HG03025 (cell line): ENCODE measurements at regions not wholly inside any gene's neighbourhood (a gene's known extent, or its start where the extent isn't known, plus 50 kb on each side); places are given as distances from the start of the nearest gene placed in this dataset.

Experiments used
- ATAC-seq: cut with Tn5 transposase; IDR thresholded peaks from one replicate; pipeline ENCODE4 v1.9.1; 2021; ENCODE audit warnings: mild to moderate bottlenecking, moderate library complexity; ENCODE audit not compliant: unreplicated experiment, low FRiP score

DNA sequence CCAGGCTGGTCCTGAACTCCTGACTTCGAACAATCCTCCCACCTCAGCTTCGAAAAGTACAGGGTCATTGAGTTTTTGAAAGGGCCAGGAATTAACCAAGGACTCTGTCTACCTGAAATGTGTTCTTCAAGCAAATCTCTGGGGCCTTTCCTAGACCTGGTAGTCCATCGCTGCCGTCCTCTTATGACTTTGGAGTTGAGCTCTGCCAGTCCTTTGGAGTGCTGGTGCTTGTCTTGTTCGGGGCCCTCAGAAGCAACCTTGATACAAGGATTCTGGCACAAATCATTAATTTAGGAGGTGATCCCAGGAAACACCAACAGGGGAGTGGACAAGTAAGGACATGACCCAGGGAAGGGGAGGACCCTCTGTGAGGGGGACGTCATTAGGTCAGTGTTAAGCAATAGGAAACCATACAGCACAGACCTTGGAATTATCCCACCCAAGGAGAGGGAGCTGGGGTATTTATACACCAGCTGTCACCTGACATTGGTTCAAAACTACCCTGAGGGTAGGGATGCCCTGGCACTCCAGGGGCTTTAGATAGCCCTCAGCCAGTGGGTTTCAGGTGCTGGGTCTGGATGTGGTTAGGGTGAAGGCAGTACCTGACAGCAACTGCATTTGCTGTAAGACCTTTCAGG is 187.2 kb downstream of the FOXL1 start:
- no peak for ATAC-seq

DNA sequence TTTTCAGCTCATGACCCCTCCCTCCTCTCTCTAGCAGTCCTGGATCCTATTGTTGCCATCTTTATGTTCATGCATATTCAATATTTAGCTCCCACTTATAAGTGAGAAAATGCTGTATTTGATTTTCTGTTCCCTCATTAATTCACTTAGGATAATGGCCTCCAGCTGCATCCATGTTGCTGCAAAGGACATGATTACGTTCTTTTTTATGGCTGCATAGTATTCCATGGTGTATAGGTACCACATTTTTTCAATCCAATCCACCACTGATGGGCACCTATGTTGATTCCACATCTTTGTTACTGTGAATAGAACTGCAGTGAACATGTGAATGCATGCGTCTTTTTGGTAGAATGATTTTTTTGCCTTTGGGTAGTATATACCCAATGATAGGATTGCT is 188.4 kb downstream of the FOXL1 start:
- no peak for ATAC-seq

DNA sequence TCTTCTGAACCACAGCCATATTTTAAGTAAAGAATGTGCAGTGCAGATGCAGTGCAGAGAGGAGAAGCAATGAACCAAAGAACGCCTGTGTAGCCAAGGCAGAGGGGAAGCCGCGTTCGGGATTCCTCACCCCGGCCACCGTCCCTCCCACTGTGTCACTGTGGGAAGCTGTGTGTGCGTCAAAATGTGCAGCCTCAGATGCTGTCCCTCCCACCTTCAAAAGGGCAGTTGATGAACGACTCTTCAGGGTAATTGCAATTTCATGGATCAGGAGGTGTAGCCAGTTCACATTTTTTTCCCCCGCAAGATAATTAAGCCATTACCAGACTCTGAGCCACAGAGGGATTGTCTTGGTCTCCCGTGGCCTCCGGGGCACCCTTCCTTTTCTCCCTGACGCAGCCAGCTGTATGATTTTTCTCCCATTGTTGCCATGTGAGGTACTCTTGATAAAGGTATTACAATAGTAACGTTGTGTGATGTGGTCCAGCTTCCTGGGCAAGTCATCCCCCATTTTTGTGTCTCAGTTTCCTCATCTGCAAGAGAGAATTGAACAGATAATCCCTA is 190.0 kb downstream of the FOXL1 start:
- ATAC-seq: no peak

DNA sequence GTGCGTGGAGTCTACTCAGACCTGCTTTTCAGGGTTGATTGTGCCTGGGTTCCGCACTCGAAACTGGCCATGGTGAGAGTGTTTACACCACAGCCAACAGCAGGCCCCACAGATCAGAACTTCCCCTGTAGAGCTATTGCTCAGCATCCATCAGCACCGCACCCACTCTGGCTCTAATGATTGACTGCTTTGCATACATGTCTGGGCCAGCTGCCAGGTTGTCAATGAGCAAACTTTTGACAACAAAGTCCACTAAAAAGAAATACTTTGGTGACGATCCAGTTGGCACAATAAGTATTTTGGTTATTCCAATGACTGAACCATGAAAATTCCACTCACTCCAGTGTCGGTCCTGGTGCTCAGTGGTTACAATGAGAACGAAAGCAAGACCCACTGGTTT is 190.7 kb downstream of the FOXL1 start:
- no peak for ATAC-seq

DNA sequence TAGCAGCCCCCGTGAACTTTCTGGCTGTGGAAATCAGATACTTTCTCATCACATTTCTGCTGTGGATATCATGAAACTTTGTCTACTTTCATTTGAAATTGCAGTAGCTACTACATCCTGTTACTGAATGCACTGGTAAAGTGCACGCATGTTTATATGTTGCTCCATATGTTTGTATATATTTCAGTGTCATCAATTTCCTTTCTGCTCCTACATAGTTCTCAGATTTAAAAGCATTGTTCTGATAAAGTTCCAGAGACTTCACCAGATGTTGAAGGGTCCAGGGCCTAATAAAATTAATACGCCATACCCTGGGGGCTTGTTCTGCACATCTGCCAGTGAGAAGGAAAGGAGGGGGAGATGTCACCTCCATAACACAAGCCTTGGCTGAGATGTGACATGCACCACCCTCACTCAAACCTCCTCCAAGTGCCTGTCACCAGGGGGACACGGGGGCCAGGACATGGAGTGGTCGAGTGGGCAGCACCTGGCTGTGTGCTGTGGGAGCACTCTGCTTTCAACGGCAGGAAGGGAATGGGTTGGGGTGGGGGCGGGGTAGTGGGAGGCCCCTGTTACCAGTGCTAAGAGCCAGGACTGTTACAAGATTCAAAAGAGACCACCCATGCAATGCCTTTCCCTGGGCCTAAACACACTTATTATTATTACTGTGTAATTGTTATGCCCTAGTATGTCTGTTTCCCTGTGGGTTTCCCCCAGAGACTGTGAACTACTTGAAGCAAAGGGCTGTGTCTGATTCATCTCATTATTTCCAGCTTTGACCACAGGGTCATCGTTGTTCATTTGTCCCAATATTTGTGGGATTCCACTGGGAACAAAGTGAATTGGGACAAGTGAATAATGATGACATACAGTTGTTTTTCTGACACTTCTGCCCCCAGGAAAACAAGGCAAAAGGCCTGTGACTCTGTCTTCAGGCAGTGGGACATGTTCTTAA is 193.4 kb downstream of the FOXL1 start:
- ATAC-seq: no peak

DNA sequence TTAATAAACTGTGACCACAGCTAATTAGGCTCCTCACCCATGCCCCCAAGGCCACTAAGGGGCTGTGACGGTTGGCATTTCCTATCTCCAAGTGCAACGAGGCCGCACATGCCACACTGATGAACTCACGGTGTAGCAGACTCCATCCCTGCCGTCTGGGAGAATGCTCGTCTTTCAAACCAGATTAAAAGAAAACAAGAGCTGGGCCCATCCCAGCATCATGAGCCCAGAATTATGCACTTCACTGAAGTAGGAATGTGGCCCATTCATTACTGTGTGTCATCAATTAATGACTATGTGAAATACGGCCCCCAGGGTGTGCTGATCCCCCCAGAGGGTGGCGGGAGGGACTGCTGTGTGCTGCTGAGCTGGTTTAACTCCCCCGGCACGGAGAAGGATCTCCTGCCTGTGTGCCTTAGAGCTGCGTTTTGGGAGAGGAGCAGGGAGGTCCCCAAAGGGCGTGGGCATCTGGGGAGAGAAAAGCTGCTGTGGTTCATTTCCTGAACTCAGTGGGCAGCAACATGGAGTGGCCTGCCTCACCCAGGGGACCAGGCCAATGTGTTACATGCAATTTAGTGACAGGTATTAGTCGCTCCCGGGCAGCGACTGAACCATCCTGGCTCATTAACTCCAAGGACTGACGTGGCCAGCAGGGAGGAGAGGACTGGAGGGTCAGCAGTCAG is 194.5 kb downstream of the FOXL1 start:
- no peak for ATAC-seq

DNA sequence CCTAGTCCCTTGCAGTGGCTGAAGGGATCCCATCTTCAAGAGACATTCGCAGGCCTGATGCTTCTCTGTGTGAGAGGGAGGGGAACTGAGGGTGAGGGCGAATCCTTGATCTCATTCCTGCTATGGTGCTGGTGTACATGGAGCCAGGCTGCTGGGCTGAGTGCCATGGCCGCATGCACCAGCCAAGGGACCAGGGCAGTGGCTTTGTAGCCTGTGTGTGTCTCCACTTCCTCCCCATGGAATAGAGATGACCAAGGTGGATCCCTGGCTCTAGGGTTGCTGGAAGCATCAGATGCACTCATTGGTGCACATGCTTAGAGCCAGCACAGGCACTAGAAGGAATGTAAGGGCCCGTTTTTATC is 195.0 kb downstream of the FOXL1 start:
- no peak for ATAC-seq

DNA sequence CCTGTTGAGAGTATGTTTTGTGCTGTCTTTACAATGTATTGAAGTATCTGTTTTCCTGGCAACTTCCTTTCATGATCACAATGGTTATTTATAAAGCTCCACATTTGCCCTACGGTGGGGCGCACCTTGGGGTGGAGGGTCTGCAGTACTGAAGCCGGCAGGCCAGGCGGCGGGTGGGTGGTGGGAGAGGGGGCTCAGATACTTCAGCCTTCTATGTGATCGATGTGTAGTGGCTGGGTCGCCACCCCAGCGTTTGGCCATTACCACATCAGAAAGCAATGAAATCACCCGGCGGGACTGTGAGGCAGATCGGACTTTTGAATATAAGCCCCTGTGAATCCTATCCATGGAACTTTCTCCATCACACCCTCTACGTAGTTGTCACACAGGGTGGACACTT is 196.6 kb downstream of the FOXL1 start:
- ATAC-seq: no peak

DNA sequence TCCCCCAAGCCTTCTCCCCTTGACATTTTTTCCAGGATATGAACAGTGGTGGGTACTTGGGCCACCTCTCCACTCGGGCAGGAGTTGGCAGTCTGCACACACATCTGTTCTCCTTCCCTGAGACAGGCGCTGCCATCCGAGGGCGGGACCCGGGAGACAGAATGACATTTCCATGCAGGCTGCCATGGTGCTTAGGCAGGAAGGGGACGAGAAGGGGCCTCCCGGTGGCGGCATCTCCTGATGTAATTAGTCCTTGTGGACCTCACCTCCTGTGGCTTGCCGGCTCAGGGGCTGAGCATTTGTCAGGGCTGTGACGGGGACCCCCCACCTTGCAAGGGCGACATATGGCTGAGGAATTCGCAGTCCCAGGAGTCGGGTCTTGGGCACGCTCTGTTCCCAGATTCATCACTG is 197.2 kb downstream of the FOXL1 start:
- ATAC-seq: no peak

DNA sequence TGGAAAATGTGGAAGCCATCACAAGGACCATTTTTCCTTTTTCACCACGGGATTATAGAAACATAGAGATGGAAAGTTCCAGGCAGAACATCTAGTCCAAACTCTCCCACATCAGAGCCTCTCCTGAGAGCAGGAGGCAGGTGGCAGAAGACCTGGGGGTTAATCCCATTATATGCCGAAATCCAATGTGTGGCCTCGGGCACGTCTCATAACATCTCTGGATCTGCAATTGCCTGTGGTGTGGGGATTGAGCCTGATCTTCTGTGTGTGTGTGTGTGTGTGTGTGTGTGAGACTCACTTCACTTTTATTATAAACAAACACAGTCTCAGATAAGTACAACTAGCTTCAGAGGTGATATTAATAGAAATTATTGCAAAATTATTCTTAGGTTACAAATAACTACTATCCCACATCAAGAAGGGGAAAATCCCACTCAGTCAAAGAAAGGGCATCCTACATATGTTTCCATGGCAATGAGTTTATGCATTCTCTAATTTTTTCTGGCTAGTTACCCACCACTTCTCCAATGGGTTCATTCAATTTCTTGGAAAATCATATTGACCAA is 199.1 kb downstream of the FOXL1 start:
- ATAC-seq: no peak

DNA sequence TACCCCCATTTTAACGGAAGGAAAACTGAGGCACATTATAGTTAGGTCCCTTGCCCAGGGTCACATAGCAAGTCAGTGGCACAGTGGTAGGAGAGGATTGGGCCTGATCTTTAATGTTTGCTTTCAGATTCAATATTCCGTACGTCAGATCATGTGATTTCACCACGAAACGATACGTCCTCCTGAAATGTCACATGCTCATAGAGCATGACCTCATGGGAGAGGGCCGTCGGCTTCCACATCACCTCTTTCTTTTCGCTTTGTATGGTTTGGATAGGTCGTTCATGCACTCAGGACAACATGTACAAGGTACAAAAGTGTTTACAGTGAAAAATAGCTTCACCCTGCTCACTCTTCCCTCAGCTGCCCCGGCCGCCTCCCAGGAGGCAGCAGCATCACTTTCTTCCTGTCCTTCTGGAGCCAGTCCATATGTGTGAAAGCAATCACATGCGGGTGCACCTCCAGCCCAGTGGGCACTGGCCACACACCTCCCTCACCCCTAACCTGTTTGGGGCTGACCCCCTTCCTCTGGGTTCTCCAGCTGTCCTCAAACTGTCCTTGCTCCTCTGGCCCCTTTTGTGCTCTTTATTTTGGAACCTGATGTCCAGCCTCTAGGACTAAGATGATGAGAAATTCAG is 199.9 kb downstream of the FOXL1 start:
- no peak for ATAC-seq

DNA sequence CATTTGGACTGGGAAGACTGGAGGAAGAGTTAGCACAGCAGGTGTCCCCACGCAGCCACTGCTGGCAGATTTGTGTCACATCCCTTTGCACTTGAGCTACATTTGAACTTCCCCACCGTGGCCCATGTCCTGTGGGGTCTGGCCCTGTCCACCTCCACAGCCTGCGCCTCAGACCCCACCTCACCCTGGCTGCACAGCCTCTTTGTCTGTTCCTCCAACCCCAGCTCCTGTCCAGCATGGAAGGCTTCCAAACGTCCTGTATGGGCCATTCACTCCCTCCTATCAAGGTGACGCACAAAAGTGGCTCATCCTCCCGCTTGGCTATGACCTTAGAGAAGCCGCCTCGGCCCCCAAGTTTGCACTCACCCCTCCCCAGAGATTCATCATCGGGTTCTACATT is 200.6 kb downstream of the FOXL1 start:
- ATAC-seq: no peak

DNA sequence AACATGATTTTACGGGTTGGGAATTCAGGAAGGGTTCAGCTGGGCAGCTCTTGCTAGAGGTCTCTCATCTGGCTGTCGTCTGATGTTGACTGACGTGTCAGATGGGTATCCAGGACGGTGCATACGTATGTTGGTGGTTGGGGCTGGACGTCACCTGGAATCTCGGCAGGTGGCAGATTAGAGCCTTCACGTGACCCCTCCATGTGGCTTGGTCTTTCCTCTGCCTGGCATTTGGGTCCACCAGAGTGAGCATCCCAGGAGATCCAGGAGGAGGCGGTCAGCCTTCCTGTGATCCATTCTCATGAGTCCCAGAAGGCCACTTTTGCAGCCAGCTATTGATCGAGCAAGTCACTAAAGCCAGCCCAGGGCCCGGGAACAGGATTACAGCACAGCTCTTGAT is 202.7 kb downstream of the FOXL1 start:
- ATAC-seq: no peak

DNA sequence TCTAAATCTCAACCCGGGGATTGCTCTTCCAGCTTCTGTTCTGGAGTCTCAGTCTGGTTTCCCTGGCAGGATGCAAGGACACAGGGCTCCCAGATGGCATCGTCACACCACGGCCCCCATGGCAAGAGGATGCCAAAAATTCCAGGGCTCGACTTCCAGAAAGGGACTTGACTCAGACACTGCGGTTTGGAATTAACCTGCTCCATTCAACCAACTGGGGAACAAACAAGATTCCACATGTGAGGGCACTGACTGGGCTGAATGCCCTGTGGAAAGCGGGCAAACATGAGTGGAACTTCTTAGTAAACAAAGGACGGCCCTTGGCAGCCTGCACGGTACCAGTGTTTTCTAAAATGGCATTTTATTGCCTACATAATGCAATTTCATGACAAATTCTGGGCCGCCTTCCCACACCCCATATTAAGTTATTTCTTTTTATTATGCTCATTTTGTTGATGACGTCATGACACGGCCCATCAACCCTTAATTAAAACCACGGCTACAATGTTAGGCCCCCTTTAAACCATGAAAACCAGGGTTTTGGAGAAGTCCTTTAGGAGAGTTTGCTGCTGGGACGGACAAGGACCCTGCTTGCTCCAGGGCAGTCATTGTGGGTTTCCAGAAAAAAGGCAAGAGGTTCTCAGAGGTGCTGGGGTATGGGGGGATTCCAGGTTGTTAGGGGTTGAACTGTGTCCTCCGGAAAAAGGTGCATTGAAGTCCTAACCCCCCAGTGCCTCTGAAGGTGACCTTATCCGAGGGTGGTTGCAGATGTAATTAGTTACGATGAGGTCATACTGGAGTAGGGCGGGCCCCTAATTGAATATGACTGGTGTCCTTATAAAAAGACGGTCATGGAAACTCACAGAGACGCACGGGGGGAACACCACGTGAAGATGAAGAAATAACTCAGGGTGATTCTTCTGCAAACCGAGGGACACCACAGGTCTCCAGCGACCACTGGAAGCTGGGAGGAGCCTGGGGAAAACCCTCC is 205.6 kb downstream of the FOXL1 start:
- ATAC-seq: no peak

DNA sequence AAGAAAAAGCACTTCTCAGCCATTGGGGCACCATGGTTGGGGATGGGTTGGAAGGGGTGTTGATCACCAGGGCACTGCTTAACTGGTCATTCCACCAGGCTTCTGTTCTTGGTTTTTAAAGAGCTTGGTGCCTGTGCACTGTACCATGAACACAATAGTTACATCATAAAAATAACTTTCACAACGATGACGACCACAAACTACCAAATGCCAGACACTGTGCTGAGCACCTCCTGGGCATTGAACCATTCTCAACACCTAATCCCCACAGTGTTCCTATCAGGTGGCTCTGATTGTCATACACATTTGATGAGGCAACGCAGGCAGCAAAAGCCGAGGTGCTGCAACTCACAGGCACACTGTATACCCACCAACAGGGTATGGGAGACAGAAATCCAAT is 208.0 kb downstream of the FOXL1 start:
- ATAC-seq: no peak

DNA sequence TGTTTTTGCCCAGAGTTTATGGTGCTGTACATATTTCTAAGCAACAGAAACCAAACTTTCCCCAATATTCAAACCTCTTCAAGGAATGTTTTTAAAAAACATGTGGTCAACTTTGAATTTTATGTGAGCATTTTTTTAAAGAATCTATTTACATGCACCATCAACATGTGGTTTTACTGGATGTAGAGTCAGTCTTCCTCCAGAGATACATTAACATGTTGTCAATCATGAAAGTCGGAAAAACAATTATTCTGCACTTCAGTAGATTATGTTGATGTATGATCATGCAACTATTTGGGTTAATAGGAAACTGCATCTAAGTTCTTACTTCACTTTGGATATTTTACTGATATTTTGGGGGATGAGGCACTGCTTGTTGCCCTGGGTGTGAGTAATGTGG is 208.6 kb downstream of the FOXL1 start:
- no peak for ATAC-seq

DNA sequence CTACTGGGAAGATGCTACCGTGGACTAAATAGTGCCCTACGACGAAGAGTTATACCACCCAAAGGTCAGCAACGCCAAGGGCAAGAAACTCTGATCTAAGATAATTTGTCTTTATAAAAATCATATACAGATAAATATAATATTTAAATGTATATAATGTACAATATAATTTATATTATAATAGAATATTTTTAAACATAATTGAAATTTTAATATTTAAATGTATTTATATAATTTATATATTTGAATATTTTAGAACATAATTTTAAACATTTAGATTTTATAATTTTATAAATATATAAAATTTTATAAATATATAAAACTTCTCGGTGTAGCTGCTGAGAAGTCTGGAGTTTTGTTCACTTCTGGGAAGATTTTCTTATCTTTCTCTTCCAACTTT is 209.2 kb downstream of the FOXL1 start:
- ATAC-seq: no peak

DNA sequence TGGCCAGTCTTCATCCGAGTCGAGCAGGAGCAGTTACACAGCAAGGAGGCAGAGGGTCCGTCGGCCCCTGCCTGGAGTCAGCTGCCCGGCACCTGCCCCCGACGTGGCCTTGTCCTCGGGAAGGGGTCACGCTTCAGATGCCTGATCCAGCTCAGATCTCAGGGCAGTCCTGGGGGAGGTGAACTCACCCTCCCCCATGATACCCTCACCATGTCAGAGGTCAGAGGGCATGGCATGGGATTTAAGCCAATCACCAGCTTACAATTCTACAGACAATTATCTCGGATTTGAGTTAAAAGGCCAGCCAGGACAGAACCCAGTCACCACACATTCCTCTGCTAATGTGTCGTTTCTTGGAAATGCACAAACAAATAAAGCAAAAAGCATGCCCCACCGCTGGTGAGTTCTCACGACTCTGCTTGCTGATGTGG is 211.3 kb downstream of the FOXL1 start:
- ATAC-seq: no peak
